HCT116 (cell line): ENCODE measurements at regions not wholly inside any gene's neighbourhood (a gene's known extent, or its start where the extent isn't known, plus 50 kb on each side); places are given as distances from the start of the nearest gene placed in this dataset.

Experiments used
- ATAC-seq: fragments of 200-7000 bp; cut with Tn5 transposase; 2 replicates; pipeline ENCODE4 v1.9.1; 2020; ENCODE audit warnings: mild to moderate bottlenecking, moderate library complexity
- BruUV-seq: library from RNA; stranded (reverse); fragments of 400-500 nt; replicated peaks from 2 replicates; lab custom pipeline; 2021; lab: Mats Ljungman, UMichigan
- CTCF ChIA-PET: fragments of 300-600 bp; sonication (Branson Sonifier 250); formaldehyde crosslinking; loops from one replicate; lab custom pipeline; 2021; ENCODE audit warnings: antibody characterized with exemption; lab: Charles Lee
- POLR2A ChIA-PET: fragments of 300-600, 350-600 bp; sonication (Branson Sonifier 250); formaldehyde crosslinking; loops from one replicate; lab custom pipeline; 2021; ENCODE audit warnings: antibody characterized with exemption; lab: Charles Lee
- RAD21 ChIA-PET, 2 experiments: fragments of 300-600 bp; sonication (Branson Sonifier 250); formaldehyde crosslinking; loops; one replicate each; lab custom pipeline; 2023; ENCODE audit warnings: low total read pairs in 2 of 2; ENCODE audit not compliant: uncharacterized antibody in 2 of 2, unreplicated experiment in 2 of 2, low non-redundant PET in 1 of 2; lab: Charles Lee
- DNase-seq: peaks from one replicate; pipeline ENCODE4 v3.0.0-alpha.2; 2010; ENCODE audit warnings: low read depth, low spot score
- H2AFZ ChIP-seq: fragments of 200-600 bp; shearing (Covaris generic), sonication (generic); 2 replicates; pipeline ENCODE4 v1.6.1; 2017; ENCODE audit warnings: low read depth, mixed run types, mixed read lengths, antibody characterized with exemption, low read length; ENCODE audit not compliant: poor library complexity, severe bottlenecking
- H3K27ac ChIP-seq: 2 replicates; pipeline ENCODE4 v1.5.1; 2012; ENCODE audit warnings: low read depth, low read length
- H3K27me3 ChIP-seq: fragments of 200-600 bp; sonication (generic); 2 replicates; pipeline ENCODE4 v1.6.1; 2016; ENCODE audit warnings: mixed run types, low read length, mixed read lengths; ENCODE audit not compliant: insufficient read depth
- H3K36me3 ChIP-seq, 2 experiments: fragments of 200-500 bp in 1 of 2; fragments of 200-600 bp in 1 of 2; sonication (Bioruptor generic) in 1 of 2; sonication (generic) in 1 of 2; 2 replicates each; pipeline versions ENCODE4 v1.5.1 to v1.6.1; 2014 to 2016; ENCODE audit warnings: low read length in 2 of 2, inconsistent platforms in 1 of 2, mixed read lengths in 1 of 2, mixed run types in 1 of 2; ENCODE audit not compliant: insufficient read depth in 2 of 2, control insufficient read depth in 1 of 2
- H3K4me1 ChIP-seq, 2 experiments: fragments of 200-600 bp in 1 of 2; sonication (generic) in 1 of 2; 2 replicates each; pipeline versions ENCODE4 v1.5.1 to v1.6.1; 2012 to 2017; ENCODE audit warnings: low read length in 2 of 2, inconsistent platforms in 1 of 2, mild to moderate bottlenecking in 1 of 2, mixed read lengths in 1 of 2, mixed run types in 1 of 2, moderate library complexity in 1 of 2; ENCODE audit not compliant: insufficient read depth in 2 of 2, control insufficient read depth in 1 of 2
- H3K4me2 ChIP-seq: fragments of 200-600 bp; sonication (generic); 2 replicates; pipeline ENCODE4 v1.6.1; 2017; ENCODE audit warnings: mixed run types, low read length, mixed read lengths
- H3K4me3 ChIP-seq, 2 experiments: fragments of 200-600 bp in 1 of 2; sonication (generic) in 1 of 2; replicated peaks in 1 of 2; 2 replicates each; pipeline ENCODE4 v1.5.1; 2011 to 2016; ENCODE audit warnings: low read length in 2 of 2, control low read depth in 1 of 2, low read depth in 1 of 2, mild to moderate bottlenecking in 1 of 2, mixed read lengths in 1 of 2, mixed run types in 1 of 2
- H3K79me2 ChIP-seq: fragments of 200-600 bp; sonication (generic); 2 replicates; pipeline ENCODE4 v1.6.1; 2017; ENCODE audit warnings: mild to moderate bottlenecking, mixed run types, low read length, moderate library complexity, mixed read lengths; ENCODE audit not compliant: insufficient read depth
- H3K9ac ChIP-seq: fragments of 200-600 bp; sonication (generic); 2 replicates; pipeline ENCODE4 v1.6.1; 2016; ENCODE audit warnings: low read length, mixed read lengths
- H3K9me2 ChIP-seq: fragments of 200-600 bp; sonication (generic), shearing (Covaris generic); 2 replicates; pipeline ENCODE4 v1.6.1; 2017; ENCODE audit warnings: mixed run types, mild to moderate bottlenecking, moderate library complexity; ENCODE audit not compliant: insufficient read depth
- H3K9me3 ChIP-seq, 2 experiments: fragments of 200-500 bp in 1 of 2; fragments of 200-600 bp in 1 of 2; sonication (Bioruptor generic) in 1 of 2; sonication (generic) in 1 of 2; 2 replicates each; pipeline ENCODE4 v1.6.1; 2014 to 2017; ENCODE audit warnings: low read length in 2 of 2, mixed read lengths in 2 of 2, inconsistent platforms in 1 of 2, low read depth in 1 of 2, mild to moderate bottlenecking in 1 of 2, mixed run types in 1 of 2, moderate library complexity in 1 of 2; ENCODE audit not compliant: control insufficient read depth in 1 of 2, insufficient read depth in 1 of 2
- H4K20me1 ChIP-seq: fragments of 200-600 bp; sonication (generic), shearing (Covaris generic); 2 replicates; pipeline ENCODE4 v1.6.1; 2017; ENCODE audit warnings: mixed run types, mild to moderate bottlenecking, moderate library complexity; ENCODE audit not compliant: insufficient read depth
- CBX3 ChIP-seq: IDR thresholded peaks from 2 replicates; pipeline ENCODE4 v1.6.1; 2012; ENCODE audit warnings: low read depth
- CEBPB ChIP-seq: IDR thresholded peaks from 2 replicates; pipeline ENCODE4 v1.6.1; 2012; ENCODE audit warnings: low read depth
- CTCF ChIP-seq, 3 experiments: fragments of 200-600 bp in 1 of 3; sonication (generic) in 1 of 3; IDR thresholded peaks in 2 of 3; conservative IDR thresholded peaks in 1 of 3; 2 replicates each; pipeline ENCODE4 v1.5.1; 2012 to 2017; ENCODE audit warnings: low read depth in 2 of 3, low read length in 2 of 3, antibody characterized with exemption in 1 of 3, borderline replicate concordance in 1 of 3, control low read depth in 1 of 3, mild to moderate bottlenecking in 1 of 3, mixed read lengths in 1 of 3, mixed run types in 1 of 3, moderate library complexity in 1 of 3; ENCODE audit not compliant: insufficient read depth in 1 of 3
- EGR1 ChIP-seq: IDR thresholded peaks from 2 replicates; pipeline ENCODE4 v1.6.1; 2012; ENCODE audit warnings: low read depth
- EZH2 ChIP-seq: fragments of 200-600 bp; sonication (generic); IDR thresholded peaks from 2 replicates; pipeline ENCODE4 v1.6.1; 2017; ENCODE audit warnings: antibody characterized with exemption, mixed run types
- EZH2phosphoT487 ChIP-seq: fragments of 200-600 bp; IDR thresholded peaks from 2 replicates; pipeline ENCODE4 v1.6.1; 2018; ENCODE audit warnings: antibody characterized with exemption, borderline replicate concordance
- FOSL1 ChIP-seq: IDR thresholded peaks from 2 replicates; pipeline ENCODE4 v1.6.1; 2012; ENCODE audit warnings: low read depth
- JUND ChIP-seq: IDR thresholded peaks from 2 replicates; pipeline ENCODE4 v1.6.1; 2012
- POLR2A ChIP-seq: IDR thresholded peaks from 2 replicates; pipeline ENCODE4 v1.7.0; 2011; ENCODE audit warnings: borderline replicate concordance; ENCODE audit not compliant: insufficient read depth, insufficient read length; ENCODE audit errors: extremely low read depth
- POLR2AphosphoS5 ChIP-seq: IDR thresholded peaks from 2 replicates; pipeline ENCODE4 v1.6.1; 2011; ENCODE audit warnings: mild to moderate bottlenecking, low read depth, low read length, moderate library complexity
- RAD21 ChIP-seq: IDR thresholded peaks from 2 replicates; pipeline ENCODE4 v1.6.1; 2012; ENCODE audit warnings: low read depth, mild to moderate bottlenecking
- SIN3A ChIP-seq: IDR thresholded peaks from 2 replicates; pipeline ENCODE4 v1.6.1; 2012; ENCODE audit warnings: low read depth
- TCF7L2 ChIP-seq: IDR thresholded peaks from 2 replicates; pipeline ENCODE4 v1.7.0; 2011; ENCODE audit warnings: borderline replicate concordance, inconsistent platforms; ENCODE audit not compliant: insufficient read depth, insufficient read length; ENCODE audit errors: extremely low read depth
- YY1 ChIP-seq: IDR thresholded peaks from 2 replicates; pipeline ENCODE4 v1.6.1; 2011; ENCODE audit warnings: low read length, low read depth, moderate library complexity, mild to moderate bottlenecking; ENCODE audit not compliant: insufficient replicate concordance; ENCODE audit errors: extremely low read depth
- ZBTB33 ChIP-seq: IDR thresholded peaks from 2 replicates; pipeline ENCODE4 v1.6.1; 2011; ENCODE audit warnings: mild to moderate bottlenecking, low read length, moderate library complexity; ENCODE audit not compliant: insufficient replicate concordance; ENCODE audit errors: extremely low read depth
- intact Hi-C: fragments of 100-400 bp; cut with micrococcal nuclease; formaldehyde crosslinking; loops from 2 replicates; pipeline ENCODE4 v1.10.0; 2022

GRCh38 chr1:53391982-53392381 lies 64.1 kb upstream of the LRP8 start:
- DNase-seq (no peak), ATAC-seq (no peak)
- no peaks in the 10 kb centered on the region for H3K36me3 ChIP-seq
- POLR2A ChIA-PET, result no interaction called here
- RAD21 ChIA-PET, result no interaction called here
- no peaks in the 10 kb centered on the region for H3K27me3 ChIP-seq
- no peak for TF ChIP-seq FOSL1
- TF ChIP-seq EZH2phosphoT487, result no peak
- no peak for TF ChIP-seq CTCF (IDR thresholded peaks at IDR 0.05 in 2 of 3, conservative IDR thresholded peaks at IDR 0.05 in 1 of 3; ENCODE audit: borderline replicate concordance in 1 of 3, insufficient read depth in 1 of 3, low read depth in 2 of 3, low read length in 2 of 3)
- TF ChIP-seq POLR2A, result no peak
- TF ChIP-seq POLR2AphosphoS5, result no peak
- TF ChIP-seq JUND, result no peak
- TF ChIP-seq EZH2, result no peak
- no peak for TF ChIP-seq EGR1
- TF ChIP-seq CBX3, result no peak
- TF ChIP-seq CEBPB, result no peak
- TF ChIP-seq SIN3A, result no peak
- TF ChIP-seq ZBTB33, result no peak
- TF ChIP-seq RAD21, result no peak
- TF ChIP-seq YY1, result no peak
- TF ChIP-seq TCF7L2, result no peak
- no peaks in the 10 kb centered on the region for H3K79me2 ChIP-seq
- intact Hi-C loops, result no loop called here
- no peak overlapping the region for H3K4me3 ChIP-seq
- CTCF ChIA-PET, result interaction anchor here (1.2 to 2.8 kb wide), 5 partner anchors 66 to 125 kb away, joined by 3 to 48 read pairs (median 13); no protein-coding TSS in a partner anchor
- no peak overlapping the region for H3K9ac ChIP-seq
- H3K9me2 ChIP-seq, result no peaks in the 10 kb centered on the region
- H2AFZ ChIP-seq, result no peak overlapping the region
- no peaks in the 10 kb centered on the region for H3K9me3 ChIP-seq
- no peak overlapping the region for H3K4me2 ChIP-seq
- no TSS peak for BruUV-seq
- H4K20me1 ChIP-seq, result no peaks in the 10 kb centered on the region
- H3K4me1 ChIP-seq, result peaks cover 0 to 4% of the 10 kb centered on the region in 2 experiments; a peak in 1 of 4 replicates
- no peak overlapping the region for H3K27ac ChIP-seq
